Activated CD4-positive, alpha-beta memory T cell treated with anti-CD3 and anti-CD28 coated beads for 36 hours (primary cell): ENCODE measurements at regions not wholly inside any gene's neighbourhood (a gene's known extent, or its start where the extent isn't known, plus 50 kb on each side); places are given as distances from the start of the nearest gene placed in this dataset.

Source experiments
- CTCF ChIA-PET: fragments of 350-600 bp; sonication (Branson Sonifier 250); formaldehyde crosslinking; loops from one replicate; lab custom pipeline; 2021; ENCODE audit warnings: antibody characterized with exemption, inconsistent platforms; lab: Charles Lee
- POLR2A ChIA-PET: fragments of 350-600 bp; sonication (Branson Sonifier 250); formaldehyde crosslinking; loops from one replicate; lab custom pipeline; 2021; ENCODE audit warnings: antibody characterized with exemption; lab: Charles Lee
- DNase-seq: peaks from one replicate; pipeline ENCODE4 v3.0.0-alpha.2; 2020
- H3K27ac Mint-ChIP-seq: one replicate; pipeline ENCODE4 v1.8.0; 2021; ENCODE audit warnings: mixed read lengths
- H3K27me3 Mint-ChIP-seq: one replicate; pipeline ENCODE4 v1.8.0; 2021; ENCODE audit warnings: mixed read lengths
- H3K36me3 Mint-ChIP-seq: one replicate; pipeline ENCODE4 v1.8.0; 2021; ENCODE audit warnings: mixed read lengths
- H3K4me1 Mint-ChIP-seq: one replicate; pipeline ENCODE4 v1.8.0; 2021; ENCODE audit warnings: low read depth, mixed read lengths
- H3K4me3 Mint-ChIP-seq: one replicate; pipeline ENCODE4 v1.8.0; 2021; ENCODE audit warnings: mild to moderate bottlenecking, mixed read lengths
- H3K9me3 Mint-ChIP-seq: one replicate; pipeline ENCODE4 v1.8.0; 2021; ENCODE audit warnings: mixed read lengths
- intact Hi-C: fragments of 100-400 bp; cut with micrococcal nuclease; formaldehyde crosslinking; loops from one replicate; pipeline ENCODE4 v1.15.1; 2023

DNA sequence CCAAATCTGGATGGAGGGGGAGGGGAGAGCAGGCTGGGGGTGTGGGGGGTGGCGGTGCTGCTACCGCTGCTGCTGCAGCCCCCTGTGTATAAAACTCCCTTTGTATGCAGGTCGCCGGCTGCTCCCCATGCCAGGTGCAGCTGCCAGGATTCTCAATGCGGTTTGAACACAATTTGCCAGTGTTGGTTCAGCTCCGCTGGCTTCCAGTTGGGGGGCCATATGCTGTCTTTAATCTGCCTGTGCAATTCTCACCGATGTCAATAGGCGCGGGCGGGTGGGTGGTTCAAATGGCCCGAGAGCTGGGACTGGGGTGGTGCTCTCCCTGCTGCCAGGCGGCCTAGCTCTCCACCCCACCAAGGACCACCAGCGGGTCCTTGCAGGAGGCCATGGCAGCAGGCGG lies 257.6 kb downstream of the BCOR start:
- Mint-ChIP-seq H3K27me3 (no peaks in the 10 kb centered on the region), H3K27ac (no peak overlapping the region), H3K36me3 (no peaks in the 10 kb centered on the region), H3K4me1 (no peaks in the 10 kb centered on the region), H3K4me3 (no peak overlapping the region), H3K9me3 (no peaks in the 10 kb centered on the region)
- no peak for DNase-seq
- intact Hi-C loops, result no loop called here
- CTCF ChIA-PET, result interaction anchor here (0.9 kb wide), 1 partner anchor 15 kb away, joined by 3 read pairs; no protein-coding TSS in a partner anchor
- POLR2A ChIA-PET, result no interaction called here

DNA sequence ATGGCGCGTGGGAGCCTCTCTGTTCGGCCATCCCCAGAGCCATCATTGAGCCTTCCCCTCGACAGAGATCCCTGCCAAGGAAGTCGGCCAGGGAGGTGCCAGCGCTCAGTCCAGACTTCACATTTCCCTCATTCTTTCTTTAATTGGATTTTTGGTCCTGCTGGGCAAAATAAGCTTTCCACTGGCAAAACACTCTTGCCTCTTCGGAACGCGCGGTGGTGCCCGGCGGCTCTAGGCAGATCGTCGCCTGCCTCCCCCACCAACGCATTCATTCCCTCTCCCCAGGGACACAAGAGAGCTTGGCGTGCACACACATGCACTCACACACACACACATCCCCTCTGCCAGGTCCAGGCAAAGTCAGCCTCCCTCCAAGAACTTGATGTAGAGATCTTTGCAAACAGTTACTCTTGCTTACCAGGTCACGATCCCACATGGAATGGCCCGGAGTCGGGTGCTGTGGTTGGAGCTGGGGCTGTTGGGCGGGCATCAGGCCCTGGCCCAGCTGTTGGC lies 257.1 kb downstream of the BCOR start:
- H3K27me3 Mint-ChIP-seq, result no peaks in the 10 kb centered on the region
- no peak overlapping the region for H3K27ac Mint-ChIP-seq
- H3K9me3 Mint-ChIP-seq, result no peaks in the 10 kb centered on the region
- intact Hi-C loops, result no loop called here
- ChIA-PET CTCF (no interaction called here), POLR2A (interaction anchor here (1.1 kb wide), 1 partner anchor 16 kb away, joined by 3 read pairs; no protein-coding TSS in a partner anchor)
- no peak overlapping the region for H3K4me3 Mint-ChIP-seq
- no peak for DNase-seq
- no peaks in the 10 kb centered on the region for H3K4me1 Mint-ChIP-seq
- no peaks in the 10 kb centered on the region for H3K36me3 Mint-ChIP-seq

DNA sequence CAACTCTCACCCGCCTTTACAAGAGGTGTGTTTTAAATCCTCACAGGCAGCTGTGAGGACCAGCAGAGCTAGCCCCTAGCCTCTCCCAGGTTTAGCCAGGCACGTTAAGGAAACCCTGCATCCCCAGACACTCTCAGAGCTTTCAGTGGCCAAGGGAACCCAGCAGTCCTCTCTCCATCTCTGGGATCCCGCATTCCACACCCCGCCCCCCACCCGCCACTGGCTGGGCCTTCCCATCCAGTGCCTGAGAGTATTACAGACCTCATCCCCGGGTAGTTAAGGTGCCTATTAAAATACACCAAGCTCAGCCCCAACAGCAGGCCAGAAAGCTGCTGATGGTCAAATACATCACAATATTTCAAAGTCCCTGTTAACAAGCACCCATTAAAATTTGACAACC lies 256.2 kb downstream of the BCOR start:
- Mint-ChIP-seq H3K27me3 (no peaks in the 10 kb centered on the region), H3K4me1 (no peaks in the 10 kb centered on the region), H3K27ac (no peak overlapping the region)

DNA sequence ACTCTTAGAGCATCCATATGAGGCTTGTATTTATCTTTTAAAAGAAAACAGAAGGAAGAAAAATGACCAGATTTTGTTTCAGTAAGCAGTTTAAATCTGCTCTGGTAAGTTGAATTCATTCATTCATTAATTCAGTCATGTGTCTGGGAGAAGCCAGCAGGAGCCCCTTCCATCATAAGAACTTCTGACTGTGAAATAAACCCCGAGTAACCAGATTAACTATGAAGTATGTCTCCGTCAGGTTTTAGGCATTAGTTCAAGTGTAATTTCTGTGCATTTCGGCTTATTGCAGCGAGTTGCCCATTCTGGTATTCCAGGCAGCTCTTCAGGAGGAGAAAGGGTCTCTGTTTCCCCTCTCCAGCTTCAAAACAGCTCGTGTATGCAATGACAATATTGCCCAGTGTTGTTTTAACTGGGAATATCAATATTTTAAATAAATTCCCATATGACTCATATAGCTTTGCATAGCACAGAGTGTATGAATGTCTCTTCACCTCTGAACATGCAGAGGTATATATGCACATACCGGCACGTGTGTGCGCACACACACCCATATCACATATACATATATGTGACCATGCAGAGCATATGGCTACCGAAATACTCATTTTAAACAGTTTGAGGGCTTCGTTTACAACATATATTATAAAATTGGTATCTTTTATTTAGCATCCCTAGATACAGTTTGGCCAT lies 255.3 kb downstream of the BCOR start:
- no peaks in the 10 kb centered on the region for H3K4me1 Mint-ChIP-seq
- no peaks in the 10 kb centered on the region for H3K27me3 Mint-ChIP-seq
- ChIA-PET CTCF (no interaction called here), POLR2A (no interaction called here)
- no peak overlapping the region for H3K4me3 Mint-ChIP-seq
- intact Hi-C loops, result no loop called here
- H3K9me3 Mint-ChIP-seq, result no peaks in the 10 kb centered on the region
- DNase-seq, result no peak
- no peaks in the 10 kb centered on the region for H3K36me3 Mint-ChIP-seq
- no peak overlapping the region for H3K27ac Mint-ChIP-seq

More for the DNA sequence above, 256.2 kb downstream of the BCOR start:
- POLR2A ChIA-PET, result interaction anchor here (1.1 kb wide), 1 partner anchor 17 kb away, joined by 3 read pairs; no protein-coding TSS in a partner anchor
- CTCF ChIA-PET, result no interaction called here
- H3K9me3 Mint-ChIP-seq, result no peaks in the 10 kb centered on the region
- DNase-seq, result no peak
- no peak overlapping the region for H3K4me3 Mint-ChIP-seq
- intact Hi-C loops, result no loop called here
- H3K36me3 Mint-ChIP-seq, result no peaks in the 10 kb centered on the region

DNA sequence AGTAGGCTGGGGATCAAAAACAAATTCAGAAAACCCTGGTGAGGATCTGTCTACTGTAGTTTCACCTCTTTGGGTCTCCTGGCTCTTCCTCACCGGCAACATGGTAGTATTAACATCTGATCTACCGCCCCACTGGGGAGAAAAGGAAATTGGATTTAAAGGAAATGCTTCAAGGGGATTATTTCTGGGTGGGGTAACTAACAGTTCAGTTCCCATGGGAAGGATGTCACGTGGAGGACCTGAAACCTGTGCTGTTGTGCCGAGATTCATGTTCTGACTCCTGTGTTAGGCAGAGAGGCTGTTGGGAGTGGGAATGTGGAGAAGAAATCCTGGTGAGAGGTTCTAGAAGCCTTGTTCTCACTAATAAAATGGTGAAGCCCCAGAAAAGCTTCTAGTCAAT lies 254.4 kb downstream of the BCOR start:
- DNase-seq, result no peak
- POLR2A ChIA-PET, result no interaction called here

DNA sequence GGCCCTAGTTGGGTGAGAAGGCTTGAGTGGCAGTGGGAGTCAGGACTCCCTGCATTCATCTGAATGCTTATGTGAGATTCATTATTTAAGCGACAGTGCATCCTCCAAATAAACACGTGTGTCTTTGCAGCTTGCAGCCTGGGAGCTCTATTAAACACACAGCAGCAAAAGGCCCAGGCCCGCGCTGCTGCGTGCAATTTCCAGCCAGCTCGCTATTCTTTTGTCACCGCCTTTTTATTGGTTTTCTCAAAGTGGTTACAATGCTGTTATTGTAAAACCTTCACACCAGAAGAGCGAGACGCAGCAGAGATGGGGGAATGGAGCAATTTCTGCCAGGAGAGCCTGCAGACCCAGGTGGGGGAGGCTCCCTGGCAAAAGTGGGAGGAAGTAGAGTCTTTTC lies 252.5 kb downstream of the BCOR start:
- Mint-ChIP-seq H3K27ac (no peak overlapping the region), H3K9me3 (no peaks in the 10 kb centered on the region), H3K36me3 (peaks cover 4% of the 10 kb centered on the region), H3K4me1 (peaks cover 3% of the 10 kb centered on the region), H3K27me3 (no peaks in the 10 kb centered on the region), H3K4me3 (no peak overlapping the region)
- CTCF ChIA-PET, result no interaction called here
- intact Hi-C loops, result no loop called here
- DNase-seq, result no peak
- POLR2A ChIA-PET, result no interaction called here

More for the DNA sequence above, 254.4 kb downstream of the BCOR start:
- CTCF ChIA-PET, result no interaction called here
- no peak overlapping the region for H3K27ac Mint-ChIP-seq
- no peak overlapping the region for H3K4me3 Mint-ChIP-seq
- H3K4me1 Mint-ChIP-seq, result no peaks in the 10 kb centered on the region
- H3K9me3 Mint-ChIP-seq, result no peaks in the 10 kb centered on the region
- no peaks in the 10 kb centered on the region for H3K36me3 Mint-ChIP-seq
- intact Hi-C loops, result no loop called here
- no peaks in the 10 kb centered on the region for H3K27me3 Mint-ChIP-seq

DNA sequence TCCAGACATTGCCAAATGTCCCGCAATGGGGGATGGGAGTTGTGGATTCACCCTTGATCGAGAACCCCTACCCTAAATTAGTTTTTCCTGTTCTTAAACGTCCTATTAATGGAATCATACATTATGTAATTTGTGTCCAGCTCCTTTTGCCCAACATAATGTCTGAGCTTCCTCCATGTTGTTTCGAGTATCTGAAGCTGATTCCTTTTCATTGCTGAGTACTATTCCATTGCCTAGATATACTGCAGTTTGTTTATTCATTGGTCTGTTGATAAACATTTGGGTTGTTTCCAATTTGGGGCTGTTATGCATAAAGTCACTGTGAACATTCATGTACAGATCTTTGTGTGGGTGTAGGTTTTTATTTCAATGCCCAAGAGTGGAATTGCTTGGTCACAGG lies 251.3 kb downstream of the BCOR start:
- Mint-ChIP-seq H3K4me3 (no peak overlapping the region), H3K36me3 (peaks cover 6% of the 10 kb centered on the region), H3K4me1 (peaks cover 7% of the 10 kb centered on the region), H3K27ac (no peak overlapping the region), H3K9me3 (no peaks in the 10 kb centered on the region), H3K27me3 (no peaks in the 10 kb centered on the region)
- intact Hi-C loops, result no loop called here
- DNase-seq, result no peak
- POLR2A ChIA-PET, result no interaction called here
- CTCF ChIA-PET, result no interaction called here

DNA sequence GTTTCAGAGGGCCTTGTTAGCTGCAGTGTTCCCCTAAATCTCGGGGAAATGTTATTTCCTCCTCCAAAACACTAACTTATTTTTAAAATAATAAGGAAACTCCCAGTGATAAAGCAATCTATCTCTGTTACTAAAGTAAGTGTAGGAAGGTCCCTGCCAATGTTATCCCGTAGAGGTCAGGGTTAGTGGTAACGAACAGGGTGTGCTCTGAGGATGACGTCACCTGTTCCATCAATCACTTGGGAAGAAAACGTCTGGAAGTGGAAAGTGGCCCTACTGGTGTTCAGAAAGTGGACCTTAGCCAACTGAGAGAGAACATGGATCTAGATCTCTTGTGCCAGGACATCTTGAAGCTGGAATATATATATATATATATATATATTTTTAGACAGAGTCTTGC lies 249.5 kb downstream of the BCOR start:
- ChIA-PET CTCF (no interaction called here), POLR2A (interaction anchor here (1.6 kb wide), 1 partner anchor 26 kb away, joined by 3 read pairs; no protein-coding TSS in a partner anchor)
- Mint-ChIP-seq H3K36me3 (peaks cover 15% of the 10 kb centered on the region), H3K27ac (no peak overlapping the region), H3K9me3 (no peaks in the 10 kb centered on the region), H3K4me3 (no peak overlapping the region), H3K4me1 (peaks cover 20% of the 10 kb centered on the region), H3K27me3 (no peaks in the 10 kb centered on the region)
- intact Hi-C loops, result no loop called here
- no peak for DNase-seq

DNA sequence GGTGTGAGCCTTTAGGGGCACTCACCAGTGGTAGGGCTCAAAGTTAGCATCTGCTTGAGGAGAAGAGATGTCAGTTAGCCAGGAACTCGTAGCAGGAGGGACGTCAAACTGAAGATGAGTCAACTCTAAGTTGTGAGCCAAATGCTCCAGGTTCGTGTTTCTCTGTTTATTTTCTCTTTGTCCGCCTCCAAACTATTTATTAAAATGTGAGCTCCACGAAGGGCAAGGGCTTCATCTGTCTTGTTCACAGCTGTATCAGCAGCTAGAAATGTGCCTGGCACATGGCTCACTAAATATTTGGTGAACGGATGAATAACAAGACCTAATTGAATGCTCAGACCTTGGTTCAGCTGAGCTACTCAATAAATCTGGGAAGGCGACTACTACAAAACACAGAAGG lies 248.9 kb downstream of the BCOR start:
- intact Hi-C loops, result no loop called here
- POLR2A ChIA-PET, result no interaction called here
- H3K9me3 Mint-ChIP-seq, result no peaks in the 10 kb centered on the region
- peaks cover 18% of the 10 kb centered on the region for H3K36me3 Mint-ChIP-seq
- H3K27me3 Mint-ChIP-seq, result no peaks in the 10 kb centered on the region
- CTCF ChIA-PET, result no interaction called here
- no peak for DNase-seq
- H3K4me1 Mint-ChIP-seq, result peaks cover 25% of the 10 kb centered on the region
- H3K27ac Mint-ChIP-seq, result no peak overlapping the region
- H3K4me3 Mint-ChIP-seq, result no peak overlapping the region

DNA sequence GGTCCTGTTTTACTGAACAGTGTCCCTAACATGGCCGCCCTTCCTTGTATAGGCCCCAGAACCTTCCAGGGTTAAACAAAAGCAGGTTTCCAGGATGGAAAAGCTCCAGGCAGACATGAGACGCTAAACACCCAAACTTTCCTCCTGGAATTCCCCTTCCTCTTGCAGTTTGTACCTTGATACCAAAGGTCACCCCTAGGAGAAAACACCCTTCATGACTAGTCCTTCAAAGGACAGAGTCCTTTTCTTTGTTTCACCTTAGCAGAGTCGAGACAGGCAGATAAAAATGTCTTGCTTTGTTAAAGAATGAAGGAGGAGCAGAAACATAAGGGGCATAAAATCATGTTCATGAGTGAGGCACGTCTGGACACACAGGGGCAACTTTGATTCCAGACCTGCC lies 247.5 kb downstream of the BCOR start:
- CTCF ChIA-PET, result interaction anchor here (1.5 kb wide), 1 partner anchor 34 kb away, joined by 4 read pairs; no protein-coding TSS in a partner anchor

DNA sequence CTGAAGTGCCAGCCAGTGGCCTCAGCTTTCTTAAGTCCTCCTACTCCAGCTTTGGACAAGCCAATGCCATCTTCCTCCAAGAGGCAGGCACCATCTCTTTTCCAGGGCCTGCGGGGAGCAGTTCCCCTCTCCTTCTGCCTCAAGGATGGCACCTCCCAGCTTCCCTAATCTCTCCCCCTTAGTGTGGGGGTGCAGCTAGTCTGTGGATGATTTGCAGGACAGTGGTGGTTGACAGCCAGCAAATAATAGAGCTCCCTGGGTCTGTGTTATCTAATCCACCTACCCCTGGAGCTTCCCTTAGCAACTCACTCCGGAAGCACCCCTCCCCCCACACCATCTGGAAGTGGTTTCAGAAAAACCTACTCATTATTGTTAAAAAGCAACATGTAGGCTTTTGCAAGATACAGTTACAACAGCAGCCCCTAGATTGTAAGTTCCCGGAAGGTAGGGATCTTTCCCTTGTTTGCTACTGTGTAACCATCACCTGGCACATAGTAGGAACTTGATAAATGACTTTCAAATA lies 247.1 kb downstream of the BCOR start:
- H3K4me3 Mint-ChIP-seq, result no peak overlapping the region
- no peak overlapping the region for H3K27ac Mint-ChIP-seq
- H3K9me3 Mint-ChIP-seq, result no peaks in the 10 kb centered on the region
- no peak for DNase-seq
- no peaks in the 10 kb centered on the region for H3K27me3 Mint-ChIP-seq
- H3K36me3 Mint-ChIP-seq, result peaks cover 19% of the 10 kb centered on the region
- CTCF ChIA-PET, result interaction anchor here (1.5 kb wide), 1 partner anchor 34 kb away, joined by 4 read pairs; no protein-coding TSS in a partner anchor
- POLR2A ChIA-PET, result no interaction called here
- intact Hi-C loops, result loop anchor here (10.0 kb wide), 1 partner anchor 426 kb away; no protein-coding TSS in a partner anchor
- peaks cover 29% of the 10 kb centered on the region for H3K4me1 Mint-ChIP-seq

More for the DNA sequence above, 247.5 kb downstream of the BCOR start:
- intact Hi-C loops, result loop anchor here (10.0 kb wide), 1 partner anchor 425 kb away; no protein-coding TSS in a partner anchor
- H3K27me3 Mint-ChIP-seq, result no peaks in the 10 kb centered on the region
- H3K9me3 Mint-ChIP-seq, result no peaks in the 10 kb centered on the region
- H3K36me3 Mint-ChIP-seq, result peaks cover 19% of the 10 kb centered on the region
- DNase-seq, result no peak
- POLR2A ChIA-PET, result no interaction called here
- H3K4me1 Mint-ChIP-seq, result peaks cover 29% of the 10 kb centered on the region
- H3K27ac Mint-ChIP-seq, result no peak overlapping the region
- H3K4me3 Mint-ChIP-seq, result no peak overlapping the region

DNA sequence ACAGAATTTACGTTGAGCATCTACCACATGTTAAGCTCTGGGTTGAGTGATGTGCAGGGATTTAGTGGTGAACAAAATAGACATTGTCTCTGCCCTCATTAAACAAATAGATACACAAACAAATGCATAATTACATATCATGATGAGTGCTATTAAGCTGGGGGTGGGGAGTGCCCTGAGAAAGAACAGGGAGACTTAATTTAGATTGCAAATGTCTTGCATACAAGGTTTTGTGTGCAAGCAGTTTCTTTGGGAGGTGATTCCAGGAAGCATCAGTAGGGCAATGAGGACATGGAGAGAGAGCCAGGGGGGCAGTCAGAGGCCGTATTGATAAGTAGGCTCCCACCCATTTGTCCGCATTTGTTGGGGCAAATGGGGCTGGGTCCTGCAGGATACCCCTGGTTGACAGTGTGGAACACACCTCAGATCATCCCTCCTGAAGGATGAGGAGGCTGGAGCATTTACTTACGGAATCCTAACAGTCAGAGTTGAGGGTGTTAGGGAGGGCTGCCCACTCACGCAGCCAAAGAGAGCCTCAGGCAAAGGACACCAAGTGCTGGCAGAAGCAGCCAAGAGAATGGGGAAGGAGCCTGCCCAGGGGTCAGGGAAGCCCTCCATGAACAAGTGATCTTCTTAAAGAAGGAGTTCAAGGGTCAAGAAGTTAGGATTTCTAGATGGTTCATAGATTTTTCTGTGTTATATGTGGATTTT lies 245.9 kb downstream of the BCOR start:
- H3K36me3 Mint-ChIP-seq, result peaks cover 19% of the 10 kb centered on the region
- no peak overlapping the region for H3K27ac Mint-ChIP-seq
- H3K9me3 Mint-ChIP-seq, result no peaks in the 10 kb centered on the region
- intact Hi-C loops, result loop anchor here (10.0 kb wide), 1 partner anchor 427 kb away; no protein-coding TSS in a partner anchor
- ChIA-PET CTCF (interaction anchor here (1.5 to 3.1 kb wide), 2 partner anchors 16 to 35 kb away, joined by 4 to 10 read pairs; no protein-coding TSS in a partner anchor), POLR2A (no interaction called here)
- H3K4me1 Mint-ChIP-seq, result peaks cover 40% of the 10 kb centered on the region
- H3K27me3 Mint-ChIP-seq, result no peaks in the 10 kb centered on the region
- DNase-seq, result no peak
- no peak overlapping the region for H3K4me3 Mint-ChIP-seq
